CD14-positive monocyte (primary cell): ENCODE measurements at regions not wholly inside any gene's neighbourhood (a gene's known extent, or its start where the extent isn't known, plus 50 kb on each side); places are given as distances from the start of the nearest gene placed in this dataset.

Source experiments
- DNase-seq, 3 donors: peaks; one replicate each; pipeline ENCODE4 v3.0.0-alpha.2; 2011 to 2022
- H2AFZ ChIP-seq: 2 replicates; pipeline ENCODE4 v1.6.0; 2012; ENCODE audit warnings: mild to moderate bottlenecking, low read depth, low read length, inconsistent platforms; ENCODE audit not compliant: insufficient read depth, poor library complexity, severe bottlenecking
- H3K27ac ChIP-seq, 2 donors: 1 replicate in 1 of 2; 2 replicates in 1 of 2; pipeline ENCODE4 v1.5.1; 2012 to 2013; ENCODE audit warnings: low read length in 2 of 2, control low read depth in 1 of 2, inconsistent platforms in 1 of 2, low read depth in 1 of 2, mild to moderate bottlenecking in 1 of 2
- H3K27me3 ChIP-seq, 2 donors: one replicate each; pipeline versions ENCODE4 v1.6.0 to v1.6.1; 2011 to 2013; ENCODE audit warnings: low read length in 2 of 2; ENCODE audit not compliant: control insufficient read depth in 2 of 2, insufficient read depth in 2 of 2
- H3K36me3 ChIP-seq, 2 donors: replicated peaks in 1 of 2; 1 replicate in 1 of 2; 2 replicates in 1 of 2; pipeline versions ENCODE4 v1.5.1 to v1.6.1; 2012 to 2013; ENCODE audit warnings: low read length in 2 of 2, control low read depth in 1 of 2, inconsistent platforms in 1 of 2, mild to moderate bottlenecking in 1 of 2; ENCODE audit not compliant: insufficient read depth in 2 of 2, control insufficient read depth in 1 of 2
- H3K4me1 ChIP-seq, 2 donors: 1 replicate in 1 of 2; 2 replicates in 1 of 2; pipeline versions ENCODE4 v1.5.1 to v1.6.1; 2012 to 2013; ENCODE audit warnings: low read length in 2 of 2, control low read depth in 1 of 2, inconsistent platforms in 1 of 2, mild to moderate bottlenecking in 1 of 2, moderate library complexity in 1 of 2; ENCODE audit not compliant: insufficient read depth in 2 of 2, control insufficient read depth in 1 of 2
- H3K4me2 ChIP-seq: replicated peaks from 2 replicates; pipeline ENCODE3; 2012; ENCODE audit warnings: low read length, moderate library complexity, mild to moderate bottlenecking; ENCODE audit not compliant: poor library complexity, severe bottlenecking; ENCODE audit errors: extremely low read depth
- H3K4me3 ChIP-seq, 3 experiments: fragments of 200-600 bp in 1 of 3; sonication (generic) in 1 of 3; replicated peaks in 1 of 3; 1 replicate in 2 of 3; 2 replicates in 1 of 3; pipeline ENCODE4 v1.5.1; 2011 to 2013; ENCODE audit warnings: low read length in 3 of 3, mild to moderate bottlenecking in 3 of 3, control low read depth in 2 of 3, low read depth in 2 of 3, inconsistent platforms in 1 of 3, moderate library complexity in 1 of 3
- H3K79me2 ChIP-seq: 2 replicates; pipeline ENCODE4 v1.6.0; 2012; ENCODE audit warnings: mild to moderate bottlenecking, control low read depth, inconsistent platforms, low read length, moderate library complexity; ENCODE audit not compliant: insufficient read depth
- H3K9ac ChIP-seq: 2 replicates; pipeline ENCODE4 v1.6.0; 2017; ENCODE audit warnings: low read length, mild to moderate bottlenecking; ENCODE audit not compliant: insufficient read depth, poor library complexity, severe bottlenecking
- H3K9me3 ChIP-seq, 2 donors: replicated peaks in 1 of 2; 1 replicate in 1 of 2; 2 replicates in 1 of 2; pipeline versions ENCODE4 v1.5.1 to v1.6.1; 2012 to 2013; ENCODE audit warnings: low read length in 2 of 2, control low read depth in 1 of 2; ENCODE audit not compliant: control insufficient read depth in 1 of 2, insufficient read depth in 1 of 2
- H4K20me1 ChIP-seq: 2 replicates; pipeline ENCODE4 v1.6.0; 2012; ENCODE audit warnings: mild to moderate bottlenecking, low read length, control low read depth, moderate library complexity; ENCODE audit not compliant: insufficient read depth
- H3K27ac Mint-ChIP-seq, 7 donors: one replicate each; pipeline ENCODE4 v1.8.0; 2020; ENCODE audit warnings: mild to moderate bottlenecking in 7 of 7, mixed read lengths in 7 of 7, moderate library complexity in 6 of 7, inconsistent platforms in 2 of 7
- H3K27me3 Mint-ChIP-seq, 3 donors: one replicate each; pipeline ENCODE4 v1.8.0; 2021 to 2022; ENCODE audit warnings: low read depth in 3 of 3, mild to moderate bottlenecking in 3 of 3, mixed read lengths in 3 of 3, moderate library complexity in 3 of 3, inconsistent platforms in 1 of 3
- H3K36me3 Mint-ChIP-seq, 2 donors: one replicate each; pipeline ENCODE4 v1.8.0; 2020; ENCODE audit warnings: mixed read lengths in 2 of 2, inconsistent platforms in 1 of 2, mild to moderate bottlenecking in 1 of 2
- H3K4me1 Mint-ChIP-seq: one replicate; pipeline ENCODE4 v1.8.0; 2020; ENCODE audit warnings: mild to moderate bottlenecking, mixed read lengths
- H3K4me3 Mint-ChIP-seq, 2 donors: one replicate each; pipeline ENCODE4 v1.8.0; 2020; ENCODE audit warnings: mild to moderate bottlenecking in 2 of 2, mixed read lengths in 2 of 2, moderate library complexity in 1 of 2
- H3K9me3 Mint-ChIP-seq, 7 donors: one replicate each; pipeline ENCODE4 v1.8.0; 2020 to 2022; ENCODE audit warnings: mixed read lengths in 7 of 7, mild to moderate bottlenecking in 6 of 7, moderate library complexity in 6 of 7, inconsistent platforms in 2 of 7
- CTCF ChIP-seq: fragments of 200-600 bp; IDR thresholded peaks from one replicate; pipeline ENCODE4 v1.8.0; 2022; ENCODE audit warnings: antibody characterized with exemption, mild to moderate bottlenecking
- WGBS: methylation state at CpG from one replicate; pipeline ENCODE4 v1.1.5; 2013; ENCODE audit warnings: missing lambda C conversion rate; ENCODE audit not compliant: insufficient coverage; 5-methylcytosine and 5-hydroxymethylcytosine counted together
- intact Hi-C, 2 donors: fragments of 100-400 bp; cut with micrococcal nuclease; formaldehyde crosslinking; loops; one replicate each; pipeline versions ENCODE4 v1.15.0 to v1.15.1; 2023

- H3K27me3 ChIP-seq: no peaks in the 10 kb centered on the region
- no peak overlapping the region for H3K9ac ChIP-seq
- no peak overlapping the region for H2AFZ ChIP-seq
- Mint-ChIP-seq H3K4me1 (no peaks in the 10 kb centered on the region), H3K36me3 (no peaks in the 10 kb centered on the region), H3K27ac (no peak overlapping the region), H3K27me3 (peaks cover 0 to 4% (median 3%) of the 10 kb centered on the region in 3 donors), H3K9me3 (peaks cover 0 to 2% (median 0%) of the 10 kb centered on the region in 7 donors), H3K4me3 (no peak overlapping the region)
- TF ChIP-seq CTCF: no peak
- no peak overlapping the region for H3K27ac ChIP-seq
- no peaks in the 10 kb centered on the region for H3K4me1 ChIP-seq
- no peak overlapping the region for H3K4me2 ChIP-seq
- WGBS: 88% methylated on average over 3 of the region's 7 CpGs
- H3K36me3 ChIP-seq: no peaks in the 10 kb centered on the region
- no peaks in the 10 kb centered on the region for H3K79me2 ChIP-seq
- no peaks in the 10 kb centered on the region for H4K20me1 ChIP-seq
- DNase-seq: no peak
- no peaks in the 10 kb centered on the region for H3K9me3 ChIP-seq
- no peak overlapping the region for H3K4me3 ChIP-seq
- intact Hi-C loops: no loop called here
These were observed 143.8 kb downstream of the AXIN2 start for GRCh38 chr17:65417406-65418221.

GRCh38 chr17:65415991-65416390 lies 145.5 kb downstream of the AXIN2 start:
- no peaks in the 10 kb centered on the region for H3K4me1 Mint-ChIP-seq
- H3K27me3 Mint-ChIP-seq: peaks cover 0 to 4% (median 3%) of the 10 kb centered on the region in 3 donors
- H3K9me3 Mint-ChIP-seq: peaks cover 0 to 2% (median 1%) of the 10 kb centered on the region in 7 donors
- Histone ChIP-seq H3K27ac (no peak overlapping the region), H3K9me3 (no peaks in the 10 kb centered on the region), H4K20me1 (no peaks in the 10 kb centered on the region), H3K4me1 (no peaks in the 10 kb centered on the region), H3K4me2 (no peak overlapping the region), H3K4me3 (no peak overlapping the region), H3K36me3 (no peaks in the 10 kb centered on the region), H2AFZ (no peak overlapping the region), H3K9ac (no peak overlapping the region), H3K79me2 (no peaks in the 10 kb centered on the region), H3K27me3 (no peaks in the 10 kb centered on the region)
- intact Hi-C loops: no loop called here
- no peaks in the 10 kb centered on the region for H3K36me3 Mint-ChIP-seq
- WGBS: 60% methylated on average over 1 of the region's 5 CpGs
- H3K4me3 Mint-ChIP-seq: no peak overlapping the region
- no peak for DNase-seq
- no peak for TF ChIP-seq CTCF
- H3K27ac Mint-ChIP-seq: no peak overlapping the region
